ENCODE measurements at regions not wholly inside any gene's neighbourhood (a gene's known extent, or its start where the extent isn't known, plus 50 kb on each side); places are given as distances from the start of the nearest gene placed in this dataset.

- Histone ChIP-seq H3K27me3 (no peaks in the 10 kb centered on the region), H3K4me3 (no peak overlapping the region), H3K9me3 (no peaks in the 10 kb centered on the region), H3K27ac (no peak overlapping the region), H3K36me3 (no peaks in the 10 kb centered on the region), H3K4me1 (no peaks in the 10 kb centered on the region)
- ATAC-seq: no peak
- DNase-seq: no peak
- no peak for TF ChIP-seq CTCF (IDR thresholded peaks at IDR 0.05)
- intact Hi-C loops (cut with DNase I): no loop called here
Measured at GRCh38 chr14:25520821-25521220, 470.9 kb upstream of the STXBP6 start.

- H3K4me3 ChIP-seq: no peak overlapping the region
- H3K36me3 ChIP-seq: no peaks in the 10 kb centered on the region
- H3K4me1 ChIP-seq: no peaks in the 10 kb centered on the region
- no peak for TF ChIP-seq CTCF (IDR thresholded peaks at IDR 0.05)
- no peak for ATAC-seq
- H3K27ac ChIP-seq: no peak overlapping the region
- intact Hi-C loops (cut with DNase I): no loop called here
- peaks cover 0 to 9% of the 10 kb centered on the region in 2 donors for H3K9me3 ChIP-seq
- DNase-seq: no peak
- H3K27me3 ChIP-seq: no peaks in the 10 kb centered on the region
Measured at GRCh38 chr14:25518364-25518763, 468.4 kb upstream of the STXBP6 start.

GRCh38 chr14:25516838-25517237 lies 466.9 kb upstream of the STXBP6 start:
- DNase-seq (no peak), ATAC-seq (no peak)
- Histone ChIP-seq H3K36me3 (no peaks in the 10 kb centered on the region), H3K9me3 (peaks cover 0 to 9% of the 10 kb centered on the region in 2 donors), H3K27ac (no peak overlapping the region), H3K4me1 (no peaks in the 10 kb centered on the region), H3K4me3 (no peak overlapping the region), H3K27me3 (no peaks in the 10 kb centered on the region)
- intact Hi-C loops (cut with DNase I): no loop called here
- TF ChIP-seq CTCF (IDR thresholded peaks at IDR 0.05): no peak

GRCh38 chr14:25508845-25509244 lies 458.9 kb upstream of the STXBP6 start:
- ATAC-seq: no peak
- H3K9me3 ChIP-seq: peaks cover 0 to under 1% of the 10 kb centered on the region in 2 donors
- no peak for DNase-seq
- no peak overlapping the region for H3K27ac ChIP-seq
- TF ChIP-seq CTCF (IDR thresholded peaks at IDR 0.05): no peak
- no peaks in the 10 kb centered on the region for H3K36me3 ChIP-seq
- no peak overlapping the region for H3K4me3 ChIP-seq
- intact Hi-C loops (cut with DNase I): no loop called here
- H3K4me1 ChIP-seq: no peaks in the 10 kb centered on the region
- H3K27me3 ChIP-seq: no peaks in the 10 kb centered on the region

- Histone ChIP-seq H3K27ac (no peak overlapping the region), H3K4me3 (no peak overlapping the region), H3K36me3 (no peaks in the 10 kb centered on the region), H3K9me3 (no peaks in the 10 kb centered on the region), H3K4me1 (no peaks in the 10 kb centered on the region), H3K27me3 (no peaks in the 10 kb centered on the region)
- no peak for TF ChIP-seq CTCF (IDR thresholded peaks at IDR 0.05)
- intact Hi-C loops (cut with DNase I): no loop called here
- ATAC-seq (no peak), DNase-seq (no peak)
Measured at GRCh38 chr14:25501749-25502148, 451.8 kb upstream of the STXBP6 start.

Measured in left lung (tissue), 4 donors.